Fibroblast of skin of right quadriceps (primary cell): ENCODE measurements at regions not wholly inside any gene's neighbourhood (a gene's known extent, or its start where the extent isn't known, plus 50 kb on each side); places are given as distances from the start of the nearest gene placed in this dataset.

Source experiments
- DNase-seq: peaks from one replicate; pipeline ENCODE4 v3.0.0-alpha.2; 2013

- no peak for DNase-seq
Measured at GRCh38 chr2:821546-821945, 129.1 kb upstream of the SNTG2 start.

GRCh38 chr2:819601-820000, 131.0 kb upstream of the SNTG2 start:
- DNase-seq: no peak

GRCh38 chr2:819121-819520, 131.5 kb upstream of the SNTG2 start:
- DNase-seq: no peak

GRCh38 chr2:817336-818015, 133.2 kb upstream of the SNTG2 start:
- DNase-seq: no peak

- no peak for DNase-seq
Measured at GRCh38 chr2:816278-816677, 134.4 kb upstream of the SNTG2 start.

GRCh38 chr2:810397-810796, 133.2 kb upstream of the TMEM18 start:
- no peak for DNase-seq

- no peak for DNase-seq
Measured at GRCh38 chr2:807300-807699, 130.1 kb upstream of the TMEM18 start.

- DNase-seq: no peak
Measured at GRCh38 chr2:805664-806063, 128.5 kb upstream of the TMEM18 start.

- no peak for DNase-seq
Measured at GRCh38 chr2:797993-798392, 120.8 kb upstream of the TMEM18 start.

- DNase-seq: no peak
Measured at GRCh38 chr2:797556-797955, 120.3 kb upstream of the TMEM18 start.

GRCh38 chr2:796141-796985, 119.2 kb upstream of the TMEM18 start:
- no peak for DNase-seq

GRCh38 chr2:795531-796041, 118.4 kb upstream of the TMEM18 start:
- no peak for DNase-seq

GRCh38 chr2:794554-795241, 117.5 kb upstream of the TMEM18 start:
- DNase-seq: no peak

GRCh38 chr2:793236-793635, 116.0 kb upstream of the TMEM18 start:
- DNase-seq: no peak

- no peak for DNase-seq
Measured at GRCh38 chr2:792687-793086, 115.5 kb upstream of the TMEM18 start.

- DNase-seq: no peak
Measured at GRCh38 chr2:790634-791245, 113.5 kb upstream of the TMEM18 start.

GRCh38 chr2:790081-790480, 112.9 kb upstream of the TMEM18 start:
- no peak for DNase-seq

GRCh38 chr2:789529-789928, 112.3 kb upstream of the TMEM18 start:
- no peak for DNase-seq

- no peak for DNase-seq
Measured at GRCh38 chr2:788227-789032, 111.2 kb upstream of the TMEM18 start.

GRCh38 chr2:784753-785152, 107.5 kb upstream of the TMEM18 start:
- no peak for DNase-seq

- no peak for DNase-seq
Measured at GRCh38 chr2:780581-780980, 103.4 kb upstream of the TMEM18 start.

GRCh38 chr2:780002-780401, 102.8 kb upstream of the TMEM18 start:
- no peak for DNase-seq
